ENCODE measurements at regions not wholly inside any gene's neighbourhood (a gene's known extent, or its start where the extent isn't known, plus 50 kb on each side); places are given as distances from the start of the nearest gene placed in this dataset.

DNA sequence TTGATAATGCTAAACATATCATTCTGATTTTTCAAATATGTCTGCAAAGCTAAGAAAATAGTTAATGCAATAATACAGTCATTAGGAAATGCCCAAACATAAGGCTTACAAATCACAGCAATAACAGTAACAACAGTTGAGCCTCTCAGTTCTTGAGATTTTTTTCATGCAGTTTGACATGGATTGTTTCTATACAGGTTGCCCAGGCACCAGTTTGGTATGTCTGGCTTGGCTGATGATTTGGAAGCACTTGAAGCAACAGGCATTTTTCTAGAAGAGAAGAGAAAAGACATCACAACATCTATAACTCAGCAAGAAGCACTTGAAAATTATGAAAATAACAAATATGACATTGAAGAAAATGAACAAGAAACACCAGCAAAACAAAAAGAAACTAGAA lies 78.7 kb upstream of the COL6A5 start:
- DNase-seq (ENCODE audit: low spot score) (no peak), ATAC-seq (ENCODE audit: insufficient number of reproducible peaks, low FRiP score, low read depth) (no peak)
- H3K27me3 ChIP-seq (replicated peaks; ENCODE audit: insufficient read depth) = no peaks in the 10 kb centered on the region
- no peaks in the 10 kb centered on the region for H3K4me1 ChIP-seq (ENCODE audit: control insufficient read depth in 1 of 2, low read depth in 2 of 2)
- no peak overlapping the region for H3K27ac ChIP-seq
- H3K4me3 ChIP-seq = no peak overlapping the region
- H3K36me3 ChIP-seq = no peaks in the 10 kb centered on the region
- H3K9me3 ChIP-seq = no peaks in the 10 kb centered on the region
- TF ChIP-seq, protein P1, sequence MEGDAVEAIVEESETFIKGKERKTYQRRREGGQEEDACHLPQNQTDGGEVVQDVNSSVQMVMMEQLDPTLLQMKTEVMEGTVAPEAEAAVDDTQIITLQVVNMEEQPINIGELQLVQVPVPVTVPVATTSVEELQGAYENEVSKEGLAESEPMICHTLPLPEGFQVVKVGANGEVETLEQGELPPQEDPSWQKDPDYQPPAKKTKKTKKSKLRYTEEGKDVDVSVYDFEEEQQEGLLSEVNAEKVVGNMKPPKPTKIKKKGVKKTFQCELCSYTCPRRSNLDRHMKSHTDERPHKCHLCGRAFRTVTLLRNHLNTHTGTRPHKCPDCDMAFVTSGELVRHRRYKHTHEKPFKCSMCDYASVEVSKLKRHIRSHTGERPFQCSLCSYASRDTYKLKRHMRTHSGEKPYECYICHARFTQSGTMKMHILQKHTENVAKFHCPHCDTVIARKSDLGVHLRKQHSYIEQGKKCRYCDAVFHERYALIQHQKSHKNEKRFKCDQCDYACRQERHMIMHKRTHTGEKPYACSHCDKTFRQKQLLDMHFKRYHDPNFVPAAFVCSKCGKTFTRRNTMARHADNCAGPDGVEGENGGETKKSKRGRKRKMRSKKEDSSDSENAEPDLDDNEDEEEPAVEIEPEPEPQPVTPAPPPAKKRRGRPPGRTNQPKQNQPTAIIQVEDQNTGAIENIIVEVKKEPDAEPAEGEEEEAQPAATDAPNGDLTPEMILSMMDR (IDR thresholded peaks at IDR 0.05) = no peak

DNA sequence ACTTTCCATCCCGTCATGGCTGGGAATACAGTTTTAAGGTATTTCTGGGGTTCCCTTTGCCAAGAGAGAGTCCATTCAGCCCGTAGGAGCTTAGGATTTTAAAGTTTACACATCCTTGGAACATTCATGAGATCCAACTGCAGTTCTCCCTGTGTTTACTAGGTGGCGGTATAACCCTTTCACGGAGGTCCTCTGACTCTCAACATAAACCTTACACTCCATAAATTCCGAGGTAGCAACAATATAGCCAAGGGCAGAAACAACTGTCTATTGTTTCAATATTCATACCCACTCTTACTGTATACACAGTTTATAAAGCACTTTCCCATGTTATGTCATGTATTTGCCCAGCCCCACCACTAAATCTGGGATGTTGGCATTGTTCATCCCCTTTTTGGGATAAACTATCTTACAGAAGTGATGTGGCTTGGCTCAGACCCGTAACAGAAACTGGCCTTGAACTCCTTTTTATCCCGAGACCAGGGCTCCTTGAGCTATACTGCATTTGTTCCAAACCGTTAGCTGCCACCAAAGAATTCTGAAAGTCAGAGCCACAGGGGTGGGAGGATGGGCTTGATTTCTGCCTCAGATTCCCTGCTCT lies 69.2 kb upstream of the COL6A5 start:
- no peak overlapping the region for H3K4me3 ChIP-seq
- TF ChIP-seq, protein P1 (IDR thresholded peaks at IDR 0.05) = peak; percentile 53
- H3K4me1 ChIP-seq (ENCODE audit: control insufficient read depth in 1 of 2, low read depth in 2 of 2) = no peaks in the 10 kb centered on the region
- H3K9me3 ChIP-seq = no peaks in the 10 kb centered on the region
- H3K36me3 ChIP-seq = no peaks in the 10 kb centered on the region
- DNase-seq (ENCODE audit: low spot score) (no peak), ATAC-seq (ENCODE audit: insufficient number of reproducible peaks, low FRiP score, low read depth) (no peak)
- H3K27me3 ChIP-seq (replicated peaks; ENCODE audit: insufficient read depth) = no peaks in the 10 kb centered on the region
- H3K27ac ChIP-seq = no peak overlapping the region

DNA sequence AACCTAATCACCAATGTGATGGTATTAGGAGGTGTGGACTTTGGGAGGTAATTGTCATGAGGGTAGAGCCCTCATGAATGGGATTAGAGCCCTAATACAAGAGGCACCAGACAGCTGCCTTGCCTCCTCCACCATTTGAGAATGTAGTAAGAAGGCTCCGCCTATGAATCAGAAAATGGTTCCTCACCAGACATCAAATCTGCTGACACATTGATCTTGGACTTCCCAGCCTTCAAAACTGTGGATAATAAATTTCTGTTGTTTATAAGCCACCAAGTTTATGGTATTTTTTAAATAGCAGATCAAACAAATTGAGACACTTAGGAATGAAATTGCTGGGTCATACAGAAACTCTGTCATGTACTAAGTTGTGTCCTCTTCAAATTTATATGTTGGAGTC lies 56.8 kb upstream of the COL6A5 start:
- Histone ChIP-seq H3K36me3 (no peaks in the 10 kb centered on the region), H3K4me3 (no peak overlapping the region), H3K9me3 (no peaks in the 10 kb centered on the region), H3K27ac (no peak overlapping the region), H3K27me3 (replicated peaks; ENCODE audit: insufficient read depth) (no peaks in the 10 kb centered on the region), H3K4me1 (ENCODE audit: control insufficient read depth in 1 of 2, low read depth in 2 of 2) (no peaks in the 10 kb centered on the region)
- TF ChIP-seq, protein P1 (IDR thresholded peaks at IDR 0.05) = no peak
- no peak for ATAC-seq (ENCODE audit: insufficient number of reproducible peaks, low FRiP score, low read depth)
- no peak for DNase-seq (ENCODE audit: low spot score)

DNA sequence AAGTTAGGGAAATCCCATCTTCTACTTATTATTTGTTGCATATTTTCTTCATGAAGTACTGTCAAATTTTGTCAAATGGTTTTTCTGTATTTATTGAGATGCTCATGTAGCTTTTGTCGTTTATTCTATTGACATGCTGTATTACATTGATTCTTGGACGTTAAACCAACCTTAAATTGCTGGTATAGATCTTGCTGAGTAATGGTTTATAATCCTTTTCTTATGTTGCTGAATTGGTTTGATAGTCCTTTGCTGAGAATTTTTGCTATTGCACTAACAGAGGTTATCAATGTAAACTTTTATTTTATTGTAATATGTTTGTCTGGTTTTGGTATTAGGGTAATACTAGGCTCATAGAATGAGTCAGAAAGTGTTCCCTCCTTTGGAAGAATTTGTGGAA lies 54.3 kb upstream of the COL6A5 start:
- Histone ChIP-seq H3K4me3 (no peak overlapping the region), H3K4me1 (ENCODE audit: control insufficient read depth in 1 of 2, low read depth in 2 of 2) (no peaks in the 10 kb centered on the region), H3K27me3 (replicated peaks; ENCODE audit: insufficient read depth) (no peaks in the 10 kb centered on the region), H3K36me3 (no peaks in the 10 kb centered on the region), H3K9me3 (no peaks in the 10 kb centered on the region), H3K27ac (no peak overlapping the region)
- ATAC-seq (ENCODE audit: insufficient number of reproducible peaks, low FRiP score, low read depth) (no peak), DNase-seq (ENCODE audit: low spot score) (no peak)
- TF ChIP-seq, protein P1 (IDR thresholded peaks at IDR 0.05) = no peak

DNA sequence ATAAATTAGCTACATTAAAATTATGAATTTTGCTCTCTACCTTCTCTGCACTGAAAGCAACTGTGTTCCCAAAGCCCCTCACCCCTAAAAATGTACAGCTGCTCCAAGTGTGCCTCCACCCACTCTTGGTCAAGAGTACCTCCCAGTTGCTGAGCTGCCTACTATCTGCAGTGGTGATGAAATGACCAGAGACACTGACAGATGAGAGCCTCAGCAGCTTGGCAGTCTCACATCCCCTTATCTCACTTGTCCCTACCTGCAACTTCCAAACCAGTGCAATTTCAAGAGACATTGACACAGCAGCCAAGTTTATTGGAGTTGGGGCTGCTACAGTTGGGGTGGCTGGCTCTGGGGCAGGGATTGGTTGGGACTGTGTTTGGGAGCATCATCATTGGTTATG lies 52.2 kb upstream of the COL6A5 start:
- TF ChIP-seq, protein P1 (IDR thresholded peaks at IDR 0.05) = no peak
- no peak overlapping the region for H3K4me3 ChIP-seq
- ATAC-seq (ENCODE audit: insufficient number of reproducible peaks, low FRiP score, low read depth) (no peak), DNase-seq (ENCODE audit: low spot score) (no peak)
- H3K4me1 ChIP-seq (ENCODE audit: control insufficient read depth in 1 of 2, low read depth in 2 of 2) = no peaks in the 10 kb centered on the region
- H3K27me3 ChIP-seq (replicated peaks; ENCODE audit: insufficient read depth) = no peaks in the 10 kb centered on the region
- no peaks in the 10 kb centered on the region for H3K36me3 ChIP-seq
- H3K9me3 ChIP-seq = no peaks in the 10 kb centered on the region
- H3K27ac ChIP-seq = no peak overlapping the region

Data from thoracic aorta (tissue), 2 donors.